GM23248 (cell line): ENCODE measurements at regions not wholly inside any gene's neighbourhood (a gene's known extent, or its start where the extent isn't known, plus 50 kb on each side); places are given as distances from the start of the nearest gene placed in this dataset.

Experiments
- EZH2 ChIP-seq: fragments of 200-600 bp; sonication (generic); IDR thresholded peaks from 2 replicates; pipeline ENCODE4 v1.6.1; 2018; ENCODE audit warnings: antibody characterized with exemption, mild to moderate bottlenecking; ENCODE audit not compliant: insufficient read depth, poor library complexity, severe bottlenecking
- EZH2phosphoT487 ChIP-seq: fragments of 200-600 bp; sonication (generic); IDR thresholded peaks from 2 replicates; pipeline ENCODE4 v1.6.1; 2018; ENCODE audit warnings: antibody characterized with exemption, moderate library complexity, mild to moderate bottlenecking, low read depth; ENCODE audit not compliant: insufficient read depth

GRCh38 chr10:78695846-78696245 is 372.9 kb upstream of the ZMIZ1 start:
- TF ChIP-seq EZH2phosphoT487 (no peak), EZH2 (no peak)
